ENCODE measurements at regions not wholly inside any gene's neighbourhood (a gene's known extent, or its start where the extent isn't known, plus 50 kb on each side); places are given as distances from the start of the nearest gene placed in this dataset.
"Not testable (repeated sequence)": the region's sequence is repeated elsewhere in the genome, so short reads cannot be mapped to it uniquely, and the experiment has no call there.

DNA sequence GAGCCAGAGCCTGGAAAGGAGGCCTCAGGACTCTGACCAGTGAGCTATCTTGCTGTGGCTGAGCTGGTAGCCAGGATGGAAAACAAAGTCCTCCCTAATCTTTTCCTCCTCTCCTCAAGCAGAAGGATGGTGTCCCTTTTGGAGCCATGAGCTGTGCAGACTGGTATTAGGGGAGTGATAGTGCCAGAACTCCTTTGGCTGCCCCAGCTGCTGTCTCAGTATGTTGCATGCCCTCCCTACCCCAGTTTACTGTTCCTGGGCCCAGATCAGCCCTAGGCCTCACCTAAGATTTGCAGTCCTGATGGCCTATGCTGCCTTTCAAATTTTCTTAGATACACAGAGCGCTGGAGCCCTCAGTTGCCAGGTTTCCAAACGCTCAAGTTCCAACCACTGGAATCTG is 150.3 kb upstream of the ALG10B start:
- Histone ChIP-seq H3K4me1 (no peaks in the 10 kb centered on the region), H3K9me3 (no peaks in the 10 kb centered on the region), H3K36me3 (no peaks in the 10 kb centered on the region), H3K4me3 (no peak overlapping the region), H3K27ac (no peak overlapping the region), H3K27me3 (no peaks in the 10 kb centered on the region)
- in situ Hi-C loops (cut with MboI; ENCODE audit: low pct_ligation_motif_present in 1 of 4, low pct_unique_long_range_greater_than_20kb in 1 of 4, low sequenced_read_pairs in 3 of 4) (no loop called here), intact Hi-C loops (cut with DNase I; ENCODE audit: low total_unique reads) (no loop called here)
- TF ChIP-seq EP300 (IDR thresholded peaks at IDR 0.05; ENCODE audit: low read depth) (no peak), POLR2AphosphoS5 (IDR thresholded peaks at IDR 0.05) (no peak), POLR2A (IDR thresholded peaks at IDR 0.05) (no peak)
- TF ChIP-seq, protein P1, sequence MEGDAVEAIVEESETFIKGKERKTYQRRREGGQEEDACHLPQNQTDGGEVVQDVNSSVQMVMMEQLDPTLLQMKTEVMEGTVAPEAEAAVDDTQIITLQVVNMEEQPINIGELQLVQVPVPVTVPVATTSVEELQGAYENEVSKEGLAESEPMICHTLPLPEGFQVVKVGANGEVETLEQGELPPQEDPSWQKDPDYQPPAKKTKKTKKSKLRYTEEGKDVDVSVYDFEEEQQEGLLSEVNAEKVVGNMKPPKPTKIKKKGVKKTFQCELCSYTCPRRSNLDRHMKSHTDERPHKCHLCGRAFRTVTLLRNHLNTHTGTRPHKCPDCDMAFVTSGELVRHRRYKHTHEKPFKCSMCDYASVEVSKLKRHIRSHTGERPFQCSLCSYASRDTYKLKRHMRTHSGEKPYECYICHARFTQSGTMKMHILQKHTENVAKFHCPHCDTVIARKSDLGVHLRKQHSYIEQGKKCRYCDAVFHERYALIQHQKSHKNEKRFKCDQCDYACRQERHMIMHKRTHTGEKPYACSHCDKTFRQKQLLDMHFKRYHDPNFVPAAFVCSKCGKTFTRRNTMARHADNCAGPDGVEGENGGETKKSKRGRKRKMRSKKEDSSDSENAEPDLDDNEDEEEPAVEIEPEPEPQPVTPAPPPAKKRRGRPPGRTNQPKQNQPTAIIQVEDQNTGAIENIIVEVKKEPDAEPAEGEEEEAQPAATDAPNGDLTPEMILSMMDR (IDR thresholded peaks at IDR 0.05), result no peak
- 79% methylated on average over 2 of the region's 2 CpGs; no CpG with 5 or more reads in 1 of the 2 donors for WGBS, 2 donors (ENCODE audit: low coverage in 1 of 2)
- DNase-seq, result no peak

DNA sequence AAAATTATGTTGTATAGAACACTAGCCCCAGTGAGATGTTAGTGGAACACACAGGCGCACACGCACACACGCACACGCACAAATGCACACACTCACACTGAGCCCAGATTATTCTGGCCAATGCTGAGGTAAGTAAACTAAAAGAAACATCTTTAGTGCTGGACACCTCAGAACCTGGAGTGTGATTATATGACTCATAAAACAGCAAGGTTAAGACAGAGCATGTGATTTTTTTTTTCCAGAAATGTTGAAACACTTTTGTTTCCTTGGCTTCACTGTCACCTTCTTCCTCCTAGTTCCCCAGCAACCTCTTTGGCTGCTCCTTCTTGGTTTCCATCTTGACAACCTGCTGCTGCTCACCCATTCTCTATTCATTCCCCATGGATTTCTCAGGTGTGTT is 141.0 kb upstream of the ALG10B start:
- TF ChIP-seq, protein P1 (IDR thresholded peaks at IDR 0.05), result no peak
- TF ChIP-seq POLR2A (IDR thresholded peaks at IDR 0.05) (no peak), EP300 (IDR thresholded peaks at IDR 0.05; ENCODE audit: low read depth) (no peak), POLR2AphosphoS5 (IDR thresholded peaks at IDR 0.05) (no peak)
- Histone ChIP-seq H3K9me3 (no peaks in the 10 kb centered on the region), H3K4me3 (no peak overlapping the region), H3K36me3 (no peaks in the 10 kb centered on the region), H3K27ac (no peak overlapping the region), H3K27me3 (no peaks in the 10 kb centered on the region), H3K4me1 (no peaks in the 10 kb centered on the region)
- whole genome bisulfite sequencing, 2 donors (ENCODE audit: low coverage in 1 of 2), result 95% methylated on average over 4 of the region's 4 CpGs; no CpG with 5 or more reads in 1 of the 2 donors
- in situ Hi-C loops (cut with MboI; ENCODE audit: low pct_ligation_motif_present in 1 of 4, low pct_unique_long_range_greater_than_20kb in 1 of 4, low sequenced_read_pairs in 3 of 4) (no loop called here), intact Hi-C loops (cut with DNase I; ENCODE audit: low total_unique reads) (no loop called here)
- DNase-seq, result no peak

DNA sequence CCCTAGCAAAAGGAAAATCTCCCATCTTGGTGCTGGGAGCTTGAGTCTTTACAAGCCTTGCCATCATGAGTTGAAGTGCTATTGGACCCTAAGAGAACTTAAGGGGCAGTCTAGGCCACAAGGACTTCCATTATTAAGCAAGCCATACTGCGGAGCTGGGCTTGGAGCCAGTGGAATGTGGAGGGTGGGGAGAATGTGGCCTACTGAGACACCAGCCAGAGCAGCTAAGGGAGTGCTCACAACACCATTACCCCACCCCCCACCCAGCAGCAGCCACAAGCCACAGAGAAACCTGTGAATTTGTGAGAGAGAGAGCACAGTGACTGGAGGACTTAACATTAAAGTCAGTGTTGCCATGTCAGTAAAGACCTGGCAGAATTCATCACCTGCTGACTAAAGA is 133.0 kb upstream of the ALG10B start:
- H3K4me3 ChIP-seq; intact Hi-C loops (cut with DNase I; ENCODE audit: low total_unique reads); H3K27ac ChIP-seq; H3K27me3 ChIP-seq; H3K4me1 ChIP-seq; DNase-seq; H3K36me3 ChIP-seq; H3K9me3 ChIP-seq; in situ Hi-C loops (cut with MboI; ENCODE audit: low pct_ligation_motif_present in 1 of 4, low pct_unique_long_range_greater_than_20kb in 1 of 4, low sequenced_read_pairs in 3 of 4): not testable (repeated sequence)
- 67% methylated on average over 1 of the region's 1 CpG; no CpG with 5 or more reads in 1 of the 2 donors for WGBS, 2 donors (ENCODE audit: low coverage in 1 of 2)

DNA sequence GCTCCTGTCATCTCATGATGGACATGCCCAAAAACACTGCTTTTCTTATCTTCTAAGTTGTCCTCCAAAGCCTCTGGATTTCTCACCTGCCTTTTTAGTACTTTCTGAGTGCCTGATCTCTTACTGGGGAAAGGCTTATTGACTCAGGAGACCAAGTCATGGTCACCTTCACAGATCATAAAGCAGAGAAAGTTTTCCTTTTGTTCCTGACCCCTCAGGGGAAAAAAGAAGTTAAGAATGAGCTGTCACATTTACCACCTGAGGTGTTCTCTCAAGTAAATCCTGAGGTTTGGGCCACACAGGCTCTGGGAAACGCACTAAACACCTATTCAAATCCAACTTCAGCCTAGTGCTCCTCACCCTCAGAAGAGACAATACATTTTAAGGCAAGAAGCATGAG is 119.3 kb upstream of the ALG10B start:
- H3K27me3 ChIP-seq; in situ Hi-C loops (cut with MboI; ENCODE audit: low pct_ligation_motif_present in 1 of 4, low pct_unique_long_range_greater_than_20kb in 1 of 4, low sequenced_read_pairs in 3 of 4); H3K4me1 ChIP-seq; H3K27ac ChIP-seq; H3K36me3 ChIP-seq; H3K9me3 ChIP-seq; H3K4me3 ChIP-seq; intact Hi-C loops (cut with DNase I; ENCODE audit: low total_unique reads); DNase-seq: not testable (repeated sequence)
- WGBS, 2 donors (ENCODE audit: low coverage in 1 of 2), result 78% methylated on average over 1 of the region's 1 CpG; no CpG with 5 or more reads in 1 of the 2 donors

DNA sequence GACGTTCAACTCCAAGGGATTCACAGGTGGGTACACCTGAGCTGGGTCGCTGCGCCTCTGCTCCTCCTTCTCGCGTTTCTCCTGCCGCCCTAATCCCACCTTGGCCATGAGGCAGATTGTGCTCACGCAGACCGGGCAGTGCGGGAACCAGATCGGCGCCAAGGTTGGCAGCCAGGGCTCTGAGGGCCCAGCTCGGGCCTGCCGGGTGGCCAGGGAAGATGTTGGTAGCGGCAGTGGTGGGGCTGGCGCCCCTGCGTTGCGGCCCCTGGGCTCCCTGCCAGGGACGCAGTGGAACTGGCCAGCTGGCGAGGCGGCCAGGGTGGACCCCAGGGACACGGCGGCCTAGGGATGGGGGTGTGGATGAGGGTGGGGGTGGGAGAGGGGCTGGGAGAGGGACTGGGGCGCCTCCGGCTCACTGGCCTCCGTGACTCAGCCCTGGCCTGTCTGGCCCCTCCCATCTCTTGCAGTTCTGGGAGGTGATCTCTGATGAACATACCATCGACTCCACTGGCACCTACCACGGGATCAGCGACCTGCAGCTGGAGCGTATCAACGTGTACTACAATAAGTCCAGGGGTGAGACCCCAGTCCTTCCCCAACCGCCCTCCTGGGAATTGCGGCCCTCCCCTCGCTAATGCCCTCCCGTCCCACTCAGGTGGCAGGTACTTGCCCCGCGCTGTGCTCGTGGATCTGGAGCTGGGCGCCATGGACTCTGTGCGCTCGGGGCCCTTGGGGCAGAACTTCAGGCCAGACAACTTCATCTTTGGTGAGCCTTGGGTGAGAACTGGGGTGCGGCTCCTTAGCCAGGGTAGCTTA is 114.9 kb upstream of the ALG10B start:
- WGBS, 2 donors (ENCODE audit: low coverage in 1 of 2), result 94% methylated on average over 31 of the region's 41 CpGs; no CpG with 5 or more reads in 1 of the 2 donors
- intact Hi-C loops (cut with DNase I; ENCODE audit: low total_unique reads), result no loop called here
- no peak for DNase-seq
- in situ Hi-C loops (cut with MboI; ENCODE audit: low pct_ligation_motif_present in 1 of 4, low pct_unique_long_range_greater_than_20kb in 1 of 4, low sequenced_read_pairs in 3 of 4), result no loop called here
- H3K4me1 ChIP-seq, result no peaks in the 10 kb centered on the region
- no peaks in the 10 kb centered on the region for H3K36me3 ChIP-seq
- no peak overlapping the region for H3K4me3 ChIP-seq
- no peak for TF ChIP-seq EP300 (IDR thresholded peaks at IDR 0.05; ENCODE audit: low read depth)
- TF ChIP-seq, protein P1 (IDR thresholded peaks at IDR 0.05), result no peak
- TF ChIP-seq POLR2A (IDR thresholded peaks at IDR 0.05), result no peak
- no peak for TF ChIP-seq POLR2AphosphoS5 (IDR thresholded peaks at IDR 0.05)
- no peaks in the 10 kb centered on the region for H3K27me3 ChIP-seq
- no peaks in the 10 kb centered on the region for H3K9me3 ChIP-seq
- H3K27ac ChIP-seq, result no peak overlapping the region

Measured in transverse colon (tissue), 4 donors.